NCI-H345 (cell line): ENCODE measurements at regions not wholly inside any gene's neighbourhood (a gene's known extent, or its start where the extent isn't known, plus 50 kb on each side); places are given as distances from the start of the nearest gene placed in this dataset.

Experiments used
- DNase-seq: peaks from one replicate; lab custom pipeline; 2025; lab: John Stamatoyannopoulos, UW

- DNase-seq, result no peak
Measured at GRCh38 chr15:98202256-98202655, 241.8 kb downstream of the ARRDC4 start.

DNA sequence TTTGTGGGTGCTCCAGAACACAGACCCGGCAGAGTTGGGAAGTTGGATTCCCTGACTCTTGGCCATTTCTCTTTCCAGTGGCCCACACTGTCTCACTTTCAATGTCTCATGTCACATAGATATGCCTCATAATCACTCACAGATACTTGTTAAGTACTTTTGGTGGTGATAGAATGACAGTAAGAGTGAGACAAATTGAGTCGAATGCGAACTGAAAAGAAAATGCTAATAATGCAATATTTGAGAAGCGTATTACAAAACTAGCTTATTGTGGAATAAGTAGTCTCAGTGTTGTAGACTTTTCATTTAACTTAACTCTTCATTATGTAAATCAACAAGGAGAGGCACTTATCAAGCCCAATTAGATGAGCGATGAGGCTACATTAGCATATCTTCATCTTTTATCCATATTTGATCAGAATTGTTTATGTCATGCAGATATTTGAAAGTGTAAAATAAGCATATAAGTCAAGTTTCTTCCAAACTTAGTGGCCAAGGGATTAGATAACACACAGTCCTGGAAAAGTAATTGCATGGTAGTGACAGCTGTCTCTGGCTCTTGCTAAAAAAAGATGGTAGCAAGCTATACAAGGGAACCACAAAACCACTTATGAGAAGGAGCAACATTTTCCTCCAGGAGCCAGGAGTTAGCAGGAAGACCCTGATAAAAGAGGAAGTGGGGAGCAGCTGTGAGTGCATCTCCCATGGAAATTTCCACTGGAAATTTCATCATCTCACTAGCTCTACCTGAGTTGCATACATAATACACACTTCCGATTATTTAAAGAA is 243.6 kb downstream of the ARRDC4 start:
- DNase-seq, result no peak

DNA sequence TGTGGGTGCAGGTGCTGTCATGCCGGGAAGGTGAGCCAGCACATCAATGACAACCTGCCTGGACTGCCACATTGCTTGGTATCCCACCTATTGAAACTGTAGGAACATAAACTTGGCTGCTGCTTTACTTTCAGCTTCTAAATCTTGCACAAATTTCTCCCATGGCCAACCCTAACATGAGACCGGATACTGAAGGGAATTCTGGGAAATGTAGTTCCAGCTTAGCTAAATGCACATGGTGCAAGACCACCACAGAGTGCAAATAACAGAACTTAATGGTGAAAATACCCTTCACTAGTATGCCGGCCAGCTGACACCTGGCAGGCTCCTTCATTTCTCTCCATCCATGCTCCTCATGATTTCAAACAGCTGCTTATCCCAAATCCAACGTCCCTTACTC is 247.4 kb downstream of the ARRDC4 start:
- no peak for DNase-seq

- no peak for DNase-seq
Measured at GRCh38 chr15:98213346-98213979, 253.0 kb downstream of the ARRDC4 start.

DNA sequence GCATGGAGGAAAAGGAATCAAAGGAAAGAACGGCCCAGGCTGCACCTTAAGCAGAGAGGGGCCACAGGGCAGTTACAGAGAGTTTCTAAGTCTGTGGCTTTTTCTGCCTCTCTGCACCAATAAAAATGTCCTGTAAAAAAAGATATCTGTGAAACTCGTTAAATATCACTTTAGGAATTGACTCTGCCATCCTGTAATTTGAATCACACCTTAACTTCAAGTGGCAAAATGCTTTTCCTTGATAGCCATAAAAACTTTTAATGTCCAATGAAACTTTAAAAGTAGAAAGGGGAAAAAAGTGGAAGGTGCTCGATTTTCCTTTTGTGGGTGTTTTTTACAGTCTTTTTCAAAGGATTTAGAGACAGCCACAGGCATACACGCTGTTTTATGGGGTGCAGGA is 255.7 kb downstream of the ARRDC4 start:
- DNase-seq, result no peak

DNA sequence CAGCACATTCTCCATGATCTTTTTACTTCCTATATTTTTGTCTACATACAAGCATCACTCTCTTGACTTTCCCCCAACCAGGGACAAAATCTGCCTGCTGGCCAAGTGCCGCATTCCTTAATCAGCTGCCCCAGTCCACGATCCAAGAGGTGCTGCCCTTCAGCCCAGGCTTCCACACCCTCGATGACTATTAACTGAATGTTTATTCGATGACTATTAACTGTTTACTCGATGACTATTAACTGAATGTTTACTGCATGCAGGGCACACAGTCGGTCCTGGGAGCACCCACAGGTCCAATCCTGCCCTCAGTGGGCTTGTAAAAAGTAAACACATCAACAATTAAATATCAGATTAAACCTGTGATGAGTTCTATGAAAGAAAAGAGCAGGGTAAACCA is 256.9 kb downstream of the ARRDC4 start:
- DNase-seq, result no peak

DNA sequence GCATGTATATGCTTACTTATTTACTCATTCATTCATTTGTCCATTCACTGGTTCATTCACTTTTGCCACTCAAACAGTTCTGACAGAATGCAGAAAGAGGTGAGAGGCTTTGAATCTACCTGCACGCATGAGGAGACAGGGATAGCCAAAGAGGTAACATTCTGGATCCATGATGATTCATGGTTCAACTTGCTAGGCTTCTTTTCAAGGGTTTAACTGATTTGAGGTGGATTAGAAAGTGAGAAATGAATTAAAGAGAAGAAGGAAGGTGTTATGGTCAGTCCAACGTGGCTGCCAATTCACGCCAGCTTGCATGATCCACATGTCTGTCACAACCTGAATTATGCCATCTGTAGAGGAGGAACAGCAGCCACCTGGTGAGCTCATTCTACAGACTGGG is 260.6 kb downstream of the ARRDC4 start:
- DNase-seq, result no peak

- no peak for DNase-seq
Measured at GRCh38 chr15:98221577-98221976, 261.1 kb downstream of the ARRDC4 start.

DNA sequence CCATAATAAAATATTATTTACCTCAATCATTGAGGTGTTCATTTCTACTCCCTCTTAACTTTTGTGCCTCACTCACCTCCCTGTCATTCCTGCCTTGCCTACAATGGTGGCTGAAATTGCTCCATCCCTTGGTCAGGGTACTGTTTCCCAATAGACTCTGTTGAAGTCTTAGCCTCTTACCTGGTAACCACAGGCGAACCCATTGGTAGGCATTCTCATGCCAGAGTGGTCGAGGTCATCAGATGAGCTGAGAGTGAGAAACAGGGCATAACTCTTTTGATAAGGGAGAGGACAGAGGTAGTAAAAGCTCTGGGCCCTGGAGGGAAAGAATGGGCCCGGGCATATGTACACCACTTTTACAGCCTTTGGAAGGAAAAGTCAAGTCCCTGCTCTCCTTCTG is 265.6 kb downstream of the ARRDC4 start:
- DNase-seq, result no peak

GRCh38 chr15:98226578-98226977 is 266.1 kb downstream of the ARRDC4 start:
- no peak for DNase-seq

GRCh38 chr15:98228846-98229245 is 268.3 kb downstream of the ARRDC4 start:
- no peak for DNase-seq

DNA sequence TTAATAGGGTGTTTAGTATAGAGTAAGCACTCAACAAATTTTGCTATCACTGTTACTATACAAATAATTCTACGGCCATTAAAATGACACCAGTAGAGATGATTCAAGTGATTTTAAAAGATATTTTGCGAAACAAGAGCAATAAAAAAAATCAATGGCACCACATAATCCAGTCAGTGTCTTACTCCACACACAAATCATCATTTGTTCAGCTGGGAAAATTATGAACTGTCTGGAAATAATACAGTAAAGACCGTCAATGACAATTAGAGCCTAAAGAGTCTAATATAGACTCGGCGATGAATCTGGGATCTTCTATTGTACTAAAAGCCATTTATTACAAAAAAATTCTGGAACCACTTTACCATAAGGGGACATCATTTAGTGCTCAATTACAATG is 270.5 kb downstream of the ARRDC4 start:
- DNase-seq, result no peak

DNA sequence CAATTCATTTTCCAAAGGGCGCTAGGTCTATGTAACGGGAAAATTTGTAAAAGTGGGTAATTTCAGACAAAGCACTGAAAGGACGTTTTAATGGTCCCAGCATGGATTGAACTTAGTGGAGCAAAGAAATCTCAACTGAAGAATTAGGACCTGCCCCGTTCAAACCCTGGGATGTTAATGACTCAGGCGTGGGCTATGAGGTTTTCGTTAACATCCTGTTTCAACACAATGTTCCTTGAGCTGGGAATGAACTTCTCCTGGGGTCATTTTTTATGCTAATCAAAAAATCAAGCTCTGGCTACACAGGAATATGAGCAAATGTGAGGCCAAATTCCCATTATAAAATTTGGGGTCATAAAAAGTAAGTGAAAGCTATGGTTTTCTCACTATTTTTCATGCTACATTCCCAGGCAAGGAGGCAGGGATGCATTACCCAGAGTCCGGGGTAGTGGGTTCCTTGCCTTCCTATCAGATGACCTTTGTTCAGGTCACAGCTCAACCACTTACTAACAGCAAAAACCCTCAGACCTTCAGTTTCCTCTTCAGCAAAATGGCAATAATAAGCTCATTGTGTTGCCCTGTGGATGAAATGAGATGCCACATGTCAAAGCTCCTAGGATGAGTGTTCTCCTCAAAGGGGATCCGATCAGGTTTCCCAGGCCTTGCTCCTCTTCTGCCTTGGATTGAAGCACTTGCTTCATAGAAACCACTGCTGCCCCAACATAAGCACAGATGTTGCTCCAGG is 271.4 kb downstream of the ARRDC4 start:
- no peak for DNase-seq

DNA sequence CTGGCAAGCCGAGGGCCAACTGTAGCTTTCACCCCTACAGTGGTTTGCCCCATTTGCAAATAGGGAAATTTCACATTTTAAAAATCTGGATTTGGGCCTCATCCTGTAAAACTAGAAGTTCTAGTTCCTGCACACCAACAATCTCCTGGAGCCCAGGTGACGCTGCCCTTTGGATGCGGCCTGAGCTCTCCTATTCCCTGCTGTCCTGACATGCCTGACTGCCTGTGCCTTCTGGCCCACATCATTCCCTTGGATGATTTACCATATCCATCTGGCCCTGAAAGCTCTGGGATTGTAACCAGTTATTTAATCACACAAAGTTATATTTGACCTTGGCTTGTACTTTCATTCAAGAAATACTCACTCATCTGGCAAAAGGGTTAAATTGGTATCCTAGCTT is 272.3 kb downstream of the ARRDC4 start:
- no peak for DNase-seq

DNA sequence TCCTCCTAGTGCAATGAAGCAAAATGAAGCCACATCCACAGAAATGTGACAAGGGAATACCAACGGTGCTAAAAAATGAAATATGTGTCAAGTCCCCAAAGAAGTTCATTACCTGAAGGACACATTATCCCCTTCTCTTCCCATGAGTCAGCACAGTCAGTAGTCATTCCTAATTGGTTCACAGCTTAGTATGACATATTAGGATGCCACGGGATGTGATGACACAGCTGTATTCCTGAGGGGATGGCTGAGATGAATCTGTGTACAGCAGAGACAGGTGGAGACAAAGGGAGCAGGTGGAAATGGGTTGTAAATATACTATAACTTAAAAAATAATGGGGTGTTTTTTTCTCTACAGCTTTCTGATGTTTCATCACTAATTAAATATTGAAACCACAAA is 273.4 kb downstream of the ARRDC4 start:
- no peak for DNase-seq

DNA sequence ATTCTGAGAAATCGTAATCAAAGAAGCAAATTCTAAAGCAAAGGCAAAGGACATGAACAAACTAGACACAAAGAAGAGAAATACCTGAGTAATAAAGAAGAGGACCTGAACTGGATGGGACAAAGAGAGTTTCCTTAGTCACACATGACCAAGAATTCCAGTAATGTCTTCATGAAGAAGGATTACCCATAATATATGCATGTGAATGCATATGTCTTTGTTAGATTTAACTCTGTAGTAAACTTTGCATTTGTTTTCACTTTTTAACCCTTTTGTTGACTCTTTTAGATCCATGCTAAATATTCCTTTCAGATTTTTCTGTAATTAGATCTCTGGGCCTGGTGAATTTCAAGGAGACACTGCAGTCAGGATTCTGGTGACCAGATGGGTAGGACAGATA is 279.8 kb downstream of the ARRDC4 start:
- DNase-seq, result no peak

- DNase-seq, result no peak
Measured at GRCh38 chr15:98241032-98241554, 280.6 kb downstream of the ARRDC4 start.

DNA sequence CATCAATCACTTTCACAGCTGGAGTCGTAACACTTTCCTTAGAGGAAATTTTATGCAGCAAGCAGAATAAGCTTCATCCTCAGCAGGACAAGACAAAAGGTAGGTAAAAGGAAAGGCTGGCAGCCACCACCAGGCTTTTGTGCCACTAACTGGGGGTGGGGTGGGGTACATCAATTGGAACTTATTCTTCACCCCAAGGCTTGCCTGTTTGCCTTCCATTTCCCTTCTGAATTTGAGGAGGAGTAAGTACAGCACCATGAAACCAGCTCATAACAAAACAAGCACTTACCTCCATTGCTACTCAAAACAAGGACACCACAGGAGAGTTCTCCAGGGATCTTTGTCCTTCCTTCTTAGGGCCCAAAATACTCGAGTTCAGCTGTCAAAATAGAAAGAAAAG is 296.8 kb downstream of the ARRDC4 start:
- no peak for DNase-seq

DNA sequence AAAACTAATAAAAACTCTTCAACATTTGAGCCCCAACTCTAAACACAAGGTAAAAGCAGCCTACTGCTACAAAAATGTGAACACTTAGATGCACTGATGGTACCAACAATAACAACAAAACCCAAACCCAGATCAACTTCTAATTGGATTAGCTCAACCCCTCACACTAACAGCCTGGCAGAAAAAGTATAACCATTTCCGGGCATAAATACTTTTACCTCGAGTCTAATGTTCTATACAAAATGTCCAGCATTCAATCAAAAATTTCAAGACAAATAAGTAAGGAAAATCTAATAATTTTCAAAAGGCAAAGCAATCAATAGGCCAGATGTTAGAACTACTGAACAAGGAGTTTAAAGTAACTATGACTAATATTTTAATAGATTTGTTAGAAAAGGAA is 303.3 kb downstream of the ARRDC4 start:
- DNase-seq, result no peak

GRCh38 chr15:98266295-98266694 is 305.8 kb downstream of the ARRDC4 start:
- no peak for DNase-seq

DNA sequence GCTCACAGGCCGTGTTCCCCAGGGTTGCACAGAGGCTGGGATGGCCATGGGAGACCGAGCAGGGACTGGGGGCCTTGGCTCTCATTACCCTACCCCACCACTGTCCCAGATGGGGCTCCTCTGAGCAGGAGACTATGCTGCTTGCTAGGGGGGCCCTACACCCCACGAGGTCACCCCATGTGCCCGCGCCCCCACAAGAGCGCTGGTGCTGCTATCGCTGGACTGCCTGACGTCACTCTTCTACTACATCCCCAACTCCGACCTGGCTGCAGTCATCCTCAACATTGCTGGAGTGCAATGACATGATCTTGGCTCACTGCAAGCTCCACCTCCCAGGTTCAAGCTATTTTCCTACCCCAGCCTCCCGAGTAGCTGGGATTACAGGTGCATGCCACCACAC is 307.7 kb downstream of the ARRDC4 start:
- no peak for DNase-seq

- DNase-seq, result no peak
Measured at GRCh38 chr15:98272625-98273024, 312.1 kb downstream of the ARRDC4 start.

- no peak for DNase-seq
Measured at GRCh38 chr15:98276018-98276417, 315.5 kb downstream of the ARRDC4 start.
